Activated gamma-delta T cell treated with anti-CD3 and anti-CD28 coated beads, Interleukin-2, amount 50 U/mL, for 16 hours (primary cell): ENCODE measurements at regions not wholly inside any gene's neighbourhood (a gene's known extent, or its start where the extent isn't known, plus 50 kb on each side); places are given as distances from the start of the nearest gene placed in this dataset.

Source experiments
- DNase-seq: peaks from one replicate; pipeline ENCODE4 v3.0.0-alpha.2; 2020; ENCODE audit warnings: low read depth

DNA sequence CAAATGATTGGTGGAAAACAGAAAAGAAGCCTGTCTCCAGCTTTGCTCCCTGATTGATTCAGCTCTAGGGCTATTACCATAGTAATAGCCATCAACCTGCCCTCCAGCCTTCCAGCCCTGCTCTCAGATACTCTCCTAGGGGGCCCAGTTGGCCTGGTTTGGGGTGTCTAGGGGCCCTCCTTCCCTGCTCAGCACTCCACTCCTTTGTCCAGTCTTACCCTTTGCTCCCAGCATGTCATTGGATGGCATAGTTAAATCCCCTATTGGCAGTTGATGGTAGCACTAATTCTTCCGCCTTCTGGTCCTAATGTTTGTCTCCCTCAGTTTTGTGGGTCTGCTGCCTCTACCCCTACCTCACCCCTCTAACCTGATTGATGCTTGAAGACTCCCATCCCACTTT is 175.4 kb upstream of the PELI2 start:
- no peak for DNase-seq

GRCh38 chr14:55944757-55945156 is 173.5 kb upstream of the PELI2 start:
- DNase-seq = no peak

GRCh38 chr14:55946231-55946630 is 172.0 kb upstream of the PELI2 start:
- DNase-seq = no peak

DNA sequence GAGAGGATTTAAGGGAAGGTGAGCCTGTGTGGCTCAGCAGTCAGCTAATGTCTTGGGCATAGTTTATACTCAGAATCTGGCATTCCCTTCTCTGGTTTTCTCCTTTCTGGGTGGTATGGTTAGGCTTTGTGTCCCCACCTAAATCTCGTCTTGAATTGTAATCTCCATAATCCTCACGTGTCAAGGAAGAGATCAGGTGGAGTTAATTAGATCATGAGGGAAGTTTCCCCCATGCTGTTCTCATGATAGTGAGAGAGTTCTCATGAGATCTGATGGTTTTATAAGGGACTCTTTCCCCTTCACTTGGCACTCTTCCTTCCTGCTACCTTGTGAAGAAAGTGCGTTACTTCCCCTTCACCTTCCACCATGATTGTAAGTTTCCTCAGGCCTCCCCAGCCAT is 169.8 kb upstream of the PELI2 start:
- DNase-seq = no peak

GRCh38 chr14:55949708-55950107 is 168.5 kb upstream of the PELI2 start:
- no peak for DNase-seq

GRCh38 chr14:55950135-55950534 is 168.1 kb upstream of the PELI2 start:
- DNase-seq = no peak

- no peak for DNase-seq
Observed at GRCh38 chr14:55951341-55952206, 166.6 kb upstream of the PELI2 start.

GRCh38 chr14:55954108-55954507 is 164.1 kb upstream of the PELI2 start:
- no peak for DNase-seq

DNA sequence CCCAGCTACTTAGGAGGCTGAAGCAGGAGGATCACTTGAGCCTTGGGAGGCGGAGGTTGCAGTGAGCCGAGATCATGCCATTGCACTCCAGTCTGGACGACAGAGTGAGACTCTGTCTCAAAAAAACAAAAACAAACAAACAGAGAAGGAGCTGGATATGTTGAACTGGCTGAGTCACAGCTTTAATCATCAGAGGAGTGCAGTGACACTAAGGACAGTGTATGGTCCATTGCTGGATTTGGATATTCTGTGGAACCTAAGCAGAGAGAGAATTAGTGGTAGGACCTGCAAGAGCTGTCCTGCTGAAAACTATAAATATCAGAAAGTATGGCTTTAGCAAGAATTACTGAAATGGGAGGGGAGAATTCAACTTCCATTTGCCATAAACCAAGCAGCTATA is 163.0 kb upstream of the PELI2 start:
- no peak for DNase-seq

DNA sequence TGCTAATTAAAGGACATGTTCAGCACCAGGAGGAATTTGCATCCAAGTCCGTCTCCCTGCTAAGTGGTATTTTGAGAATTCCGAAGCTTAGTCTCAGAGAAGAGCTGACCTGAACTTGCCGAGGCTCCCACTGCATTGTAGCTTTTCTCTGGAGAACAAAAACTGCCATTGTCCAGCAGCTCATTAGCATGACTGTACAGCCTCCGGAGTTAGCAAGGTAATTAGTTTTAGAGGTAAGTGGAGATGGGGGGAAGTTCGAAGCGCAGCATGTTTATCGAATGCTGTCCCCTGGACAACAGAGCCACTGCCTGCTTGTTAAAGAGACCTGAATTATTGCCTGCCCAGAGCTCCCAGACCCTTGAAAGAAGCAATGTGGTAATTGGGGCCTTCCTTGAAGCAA is 160.3 kb upstream of the PELI2 start:
- DNase-seq = no peak

- DNase-seq = no peak
Observed at GRCh38 chr14:55963295-55963694, 154.9 kb upstream of the PELI2 start.

DNA sequence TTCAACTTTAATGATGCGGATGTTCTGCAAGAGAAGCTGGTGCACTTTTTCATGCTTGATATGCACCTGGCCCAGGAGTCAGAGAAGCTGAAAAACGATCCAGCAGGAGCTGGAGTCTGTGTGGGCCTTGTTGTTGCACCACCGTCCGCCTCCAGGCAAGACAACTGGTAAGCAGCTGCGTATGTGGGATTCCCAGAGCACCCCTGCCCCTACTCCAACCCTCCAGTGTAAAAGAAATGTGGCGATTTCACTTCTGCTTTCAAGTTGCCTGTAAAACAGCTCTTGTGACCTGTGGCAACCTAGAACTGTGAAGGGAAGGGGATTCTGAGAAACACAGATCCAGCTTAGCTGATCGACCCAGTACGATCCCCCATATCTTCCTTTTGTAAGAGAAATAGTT is 154.1 kb upstream of the PELI2 start:
- DNase-seq = no peak

GRCh38 chr14:55964821-55965220 is 153.4 kb upstream of the PELI2 start:
- no peak for DNase-seq

GRCh38 chr14:55965851-55966250 is 152.4 kb upstream of the PELI2 start:
- no peak for DNase-seq

GRCh38 chr14:55968741-55969140 is 149.5 kb upstream of the PELI2 start:
- no peak for DNase-seq

- no peak for DNase-seq
Observed at GRCh38 chr14:55973285-55973800, 144.9 kb upstream of the PELI2 start.

DNA sequence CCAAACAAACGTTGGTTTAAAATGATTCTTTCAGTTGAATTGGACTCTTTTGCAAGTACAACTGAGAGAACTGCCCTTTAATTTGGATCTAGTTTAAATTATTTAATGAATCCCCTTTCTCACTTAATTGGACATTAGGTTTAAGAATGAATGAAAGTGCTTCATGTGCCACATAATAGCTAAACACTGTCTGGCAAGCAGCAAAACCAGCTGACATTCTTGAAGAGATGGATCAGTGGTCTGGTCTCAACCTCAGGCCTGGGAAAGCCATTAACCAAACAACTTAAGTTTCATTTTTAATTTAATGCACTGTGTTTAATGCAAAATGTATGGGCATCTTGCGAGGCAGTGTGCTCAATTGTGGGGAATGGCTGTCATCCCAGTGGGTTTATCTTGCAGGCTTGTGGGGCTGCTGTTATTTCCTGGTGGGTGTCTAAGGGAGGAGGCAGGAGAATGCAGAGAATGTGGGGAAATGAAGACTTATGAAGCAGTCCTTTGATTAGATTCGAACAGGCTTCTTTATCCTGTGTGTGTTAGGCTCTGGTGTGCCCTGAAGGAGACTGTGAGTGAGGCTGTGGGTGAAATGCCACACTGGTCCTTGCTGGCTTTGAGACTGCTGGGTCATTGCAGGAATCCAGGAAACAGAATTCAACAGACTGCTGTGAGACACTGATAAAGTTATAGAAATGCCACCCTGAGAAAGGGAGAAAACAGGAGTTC is 144.1 kb upstream of the PELI2 start:
- DNase-seq = no peak

- DNase-seq = no peak
Observed at GRCh38 chr14:55975281-55975910, 142.8 kb upstream of the PELI2 start.

- DNase-seq = no peak
Observed at GRCh38 chr14:55976219-55976618, 142.0 kb upstream of the PELI2 start.

GRCh38 chr14:55976655-55977054 is 141.6 kb upstream of the PELI2 start:
- DNase-seq = no peak

DNA sequence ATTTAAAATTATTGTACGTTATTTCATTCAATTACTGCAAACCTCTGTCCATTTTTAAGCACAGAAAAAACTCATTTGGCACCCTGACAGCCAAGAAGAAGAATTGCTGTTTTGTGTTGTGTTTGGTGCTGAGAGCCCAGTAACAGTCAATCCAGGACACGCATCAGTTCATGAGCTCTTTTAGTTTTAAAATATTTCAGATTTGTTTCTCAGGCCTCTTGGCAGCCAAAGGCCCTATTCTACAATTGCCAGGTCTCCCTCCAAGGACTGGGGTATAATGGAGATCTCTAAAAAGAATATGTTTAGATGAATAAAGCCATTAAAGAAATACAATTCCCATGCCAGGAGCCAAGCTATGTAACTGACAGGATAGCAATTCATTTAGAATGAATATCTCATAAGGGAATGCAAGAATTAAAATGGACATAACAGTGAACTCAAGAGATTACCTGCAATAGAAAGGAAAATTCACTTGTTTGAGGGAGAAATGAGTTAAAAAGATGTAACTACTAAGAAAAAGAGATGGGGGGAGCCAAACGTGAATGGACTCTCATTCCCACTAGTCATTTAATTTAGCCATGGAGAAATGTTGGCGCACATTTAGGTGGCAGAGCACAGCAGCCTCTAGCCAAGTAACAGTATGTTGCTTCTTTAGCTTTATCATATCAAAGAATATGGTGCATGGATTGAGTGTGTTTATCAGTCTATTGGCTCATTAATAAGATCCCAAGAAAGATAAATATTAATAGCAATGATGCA is 140.6 kb upstream of the PELI2 start:
- DNase-seq = no peak

GRCh38 chr14:55979096-55979495 is 139.1 kb upstream of the PELI2 start:
- no peak for DNase-seq
